GM21515 (cell line): ENCODE measurements at regions not wholly inside any gene's neighbourhood (a gene's known extent, or its start where the extent isn't known, plus 50 kb on each side); places are given as distances from the start of the nearest gene placed in this dataset.
A peak's percentile ranks its signal among the peaks of the same experiment; 100 is the strongest.

Experiments used
- ATAC-seq: cut with Tn5 transposase; IDR thresholded peaks from one replicate; pipeline ENCODE4 v1.9.1; 2021; ENCODE audit not compliant: unreplicated experiment

- ATAC-seq = no peak
Observed at GRCh38 chr7:24178811-24179570, 105.0 kb upstream of the NPY start.

GRCh38 chr7:24191362-24191761 lies 92.6 kb upstream of the NPY start:
- ATAC-seq = no peak

GRCh38 chr7:24192053-24192452 lies 91.9 kb upstream of the NPY start:
- no peak for ATAC-seq

GRCh38 chr7:24192691-24193090 lies 91.3 kb upstream of the NPY start:
- no peak for ATAC-seq

GRCh38 chr7:24197852-24198251 lies 86.1 kb upstream of the NPY start:
- no peak for ATAC-seq

DNA sequence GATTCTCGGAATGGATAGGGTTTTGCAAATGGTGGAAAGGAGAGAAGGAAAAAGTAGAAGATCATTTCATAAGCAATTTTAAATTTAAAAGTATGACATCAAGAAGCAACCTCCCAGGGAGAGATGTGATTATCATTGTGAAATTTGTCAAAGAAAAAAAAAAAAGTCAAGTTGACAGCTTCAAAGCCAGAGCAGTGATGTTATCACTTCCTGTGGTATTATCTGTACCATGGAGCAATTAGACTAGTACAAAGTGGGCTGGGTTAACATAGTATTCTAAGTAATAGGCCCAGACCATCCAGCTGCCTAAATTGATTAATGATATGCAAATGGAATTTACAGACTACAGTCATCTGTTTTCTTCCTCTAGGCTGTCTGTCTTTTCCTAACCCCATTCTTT lies 84.0 kb upstream of the NPY start:
- ATAC-seq = no peak

- ATAC-seq = no peak
Observed at GRCh38 chr7:24200407-24200966, 83.5 kb upstream of the NPY start.

GRCh38 chr7:24201226-24201625 lies 82.8 kb upstream of the NPY start:
- ATAC-seq = no peak

- no peak for ATAC-seq
Observed at GRCh38 chr7:24212073-24212472, 71.9 kb upstream of the NPY start.

DNA sequence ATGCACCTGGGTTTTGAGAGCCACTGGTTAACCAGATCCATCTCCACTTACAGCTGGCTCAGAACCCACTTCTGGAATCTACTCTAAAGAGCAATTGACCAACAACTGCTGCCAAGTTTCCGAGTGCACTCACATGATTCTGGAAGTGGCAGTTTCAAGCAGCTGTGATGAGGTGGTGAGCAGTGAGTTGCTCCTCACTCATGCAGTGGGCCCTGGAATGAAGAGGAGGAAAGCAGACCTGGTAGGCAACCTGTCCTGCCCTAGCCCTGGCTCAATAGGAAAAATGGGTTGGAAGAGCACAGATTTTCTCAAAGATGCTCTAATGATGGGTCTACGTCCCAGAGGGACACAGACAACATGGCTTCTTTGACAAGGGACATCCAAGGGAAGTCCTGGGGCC lies 70.7 kb upstream of the NPY start:
- no peak for ATAC-seq

DNA sequence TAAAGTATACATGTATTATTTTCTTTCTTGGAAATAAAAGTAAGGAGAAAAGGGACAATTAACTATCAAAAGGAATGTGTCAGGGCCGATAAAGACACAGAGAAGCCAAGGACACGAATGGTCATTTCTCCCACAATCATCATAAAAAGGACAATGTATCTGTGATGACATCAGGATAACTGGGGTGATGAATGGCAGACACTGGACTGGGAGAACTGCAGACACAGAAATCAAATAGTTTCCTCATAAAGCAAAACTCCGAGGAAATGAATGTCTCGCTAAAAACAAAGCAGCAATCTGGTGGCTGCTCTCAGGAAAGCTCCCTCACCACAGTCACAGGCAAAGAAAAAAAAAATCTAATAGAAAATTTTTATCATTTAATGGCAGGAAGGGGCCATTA lies 69.3 kb upstream of the NPY start:
- no peak for ATAC-seq

GRCh38 chr7:24216576-24217125 lies 67.3 kb upstream of the NPY start:
- no peak for ATAC-seq

DNA sequence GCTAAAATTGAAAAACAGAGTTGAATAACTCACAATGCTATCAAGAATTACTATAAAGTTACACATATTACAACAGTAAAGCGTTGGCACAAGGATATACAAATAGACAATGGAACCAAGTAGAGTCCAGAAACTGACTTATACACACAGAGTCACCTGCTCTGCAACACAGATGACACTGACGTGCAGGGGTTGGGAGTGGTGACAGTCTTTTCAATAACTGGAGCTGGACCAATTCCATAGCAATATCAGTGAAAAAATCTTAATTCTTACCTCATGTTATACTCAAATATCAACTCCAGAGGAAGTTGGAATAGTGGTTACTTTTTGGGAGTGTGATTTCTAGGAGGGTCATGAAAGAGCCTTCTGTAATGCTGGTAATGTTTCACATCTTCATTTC lies 62.5 kb upstream of the NPY start:
- no peak for ATAC-seq

DNA sequence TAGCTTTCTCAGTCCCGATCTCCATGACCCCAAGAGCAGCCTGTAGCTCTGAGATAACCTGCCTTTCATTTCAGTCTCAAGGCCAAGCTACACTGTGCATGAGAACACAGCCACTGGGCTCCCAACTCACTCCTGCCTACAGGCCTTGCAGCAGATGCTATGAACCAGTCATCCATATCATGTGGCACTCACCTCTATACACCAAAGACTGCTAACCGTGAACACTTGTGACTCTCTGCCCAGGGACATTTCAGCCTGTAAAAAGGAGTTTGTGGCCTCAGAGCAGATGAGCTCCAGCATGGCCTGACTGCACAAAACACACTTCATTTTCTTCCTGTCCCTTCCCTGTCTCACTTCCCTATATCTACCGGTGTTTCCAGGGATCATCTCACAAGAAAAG lies 56.9 kb upstream of the NPY start:
- peak; percentile 40 for ATAC-seq

- ATAC-seq = peak; percentile 90
Observed at GRCh38 chr7:24227603-24228359, 56.2 kb upstream of the NPY start.

- no peak for ATAC-seq
Observed at GRCh38 chr7:24229481-24230226, 54.3 kb upstream of the NPY start.

GRCh38 chr7:24231493-24231892 lies 52.5 kb upstream of the NPY start:
- ATAC-seq = no peak

DNA sequence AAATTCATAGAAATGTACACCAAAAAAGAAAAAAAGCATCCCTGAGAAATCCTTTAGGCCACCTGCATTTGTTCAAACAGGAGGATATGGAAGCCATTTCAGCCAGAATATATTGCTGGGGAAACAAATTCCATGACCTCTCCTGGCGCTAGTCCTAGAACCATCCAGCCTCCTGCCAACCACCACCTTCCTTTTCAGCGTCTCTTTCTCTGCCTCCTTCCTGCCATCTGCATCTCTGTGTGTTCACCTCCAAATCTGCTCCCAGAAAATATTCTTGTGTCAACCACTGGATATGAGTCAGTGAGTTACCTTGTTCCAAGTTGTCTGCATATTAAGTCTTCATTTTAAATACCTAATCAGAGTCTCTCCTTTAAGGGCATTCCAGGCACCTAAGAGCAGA lies 50.6 kb upstream of the NPY start:
- no peak for ATAC-seq
